Loucy (cell line): ENCODE measurements at regions not wholly inside any gene's neighbourhood (a gene's known extent, or its start where the extent isn't known, plus 50 kb on each side); places are given as distances from the start of the nearest gene placed in this dataset.

ENCODE experiments used
- CTCF ChIP-seq: fragments of 200-600 bp; sonication (generic); conservative IDR thresholded peaks from 2 replicates; pipeline ENCODE4 v1.5.1; 2014; ENCODE audit warnings: mild to moderate bottlenecking, antibody characterized with exemption, low read length
- EZH2phosphoT487 ChIP-seq: fragments of 200-600 bp; IDR thresholded peaks from 2 replicates; pipeline ENCODE4 v1.6.1; 2018; ENCODE audit warnings: antibody characterized with exemption, mild to moderate bottlenecking, moderate library complexity, borderline replicate concordance

GRCh38 chr7:106589198-106589879, 71.6 kb downstream of the CCDC71L start:
- TF ChIP-seq CTCF (no peak), EZH2phosphoT487 (no peak)
